GM10248 (cell line): ENCODE measurements at regions not wholly inside any gene's neighbourhood (a gene's known extent, or its start where the extent isn't known, plus 50 kb on each side); places are given as distances from the start of the nearest gene placed in this dataset.

Experiments
- CTCF ChIA-PET: fragments of 300-600 bp; sonication (Branson Sonifier 250); formaldehyde crosslinking; extraction: SDS; loops from one replicate; lab custom pipeline; 2021; ENCODE audit warnings: antibody characterized with exemption; lab: Yijun Ruan, JAX
- POLR2A ChIA-PET: fragments of 350-650 bp; sonication (Branson Sonifier 250); formaldehyde crosslinking; extraction: SDS; loops from one replicate; lab custom pipeline; 2020; ENCODE audit warnings: antibody characterized with exemption; lab: Yijun Ruan, JAX
- DNase-seq: peaks from one replicate; pipeline ENCODE4 v3.0.0; 2012; ENCODE audit errors: extremely low spot score
- CTCF ChIP-seq: IDR thresholded peaks from 2 replicates; pipeline ENCODE4 v1.5.1; 2012; ENCODE audit warnings: mild to moderate bottlenecking, low read depth; ENCODE audit errors: extremely low read depth, missing control alignments, control extremely low read depth

GRCh38 chr18:79599441-79599931 lies 80.1 kb upstream of the CTDP1 start:
- no peak for TF ChIP-seq CTCF
- POLR2A ChIA-PET, result no interaction called here
- DNase-seq, result no peak
- CTCF ChIA-PET, result no interaction called here

DNA sequence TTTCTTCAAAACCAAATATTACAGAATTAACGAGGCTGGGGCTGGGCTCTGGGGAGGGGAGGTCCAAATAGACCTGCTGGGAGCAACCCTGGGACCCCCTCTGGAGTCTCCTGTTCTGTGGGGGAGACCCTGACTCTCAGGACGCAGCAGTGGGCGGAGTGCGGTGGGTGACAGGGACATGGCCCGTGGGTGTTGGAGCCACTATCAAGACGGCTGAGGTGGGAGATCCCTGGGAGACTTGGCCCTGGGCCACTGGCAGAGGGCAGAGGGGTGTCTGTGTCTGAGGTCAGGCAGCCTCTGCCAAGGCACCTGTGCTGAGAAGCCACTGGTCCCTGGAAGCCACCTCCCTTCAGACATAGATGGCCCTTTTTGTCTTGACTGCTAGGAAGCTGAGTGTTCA lies 79.5 kb upstream of the CTDP1 start:
- ChIA-PET POLR2A (no interaction called here), CTCF (no interaction called here)
- TF ChIP-seq CTCF, result no peak
- DNase-seq, result no peak

- no peak for TF ChIP-seq CTCF
- POLR2A ChIA-PET, result no interaction called here
- no peak for DNase-seq
- CTCF ChIA-PET, result no interaction called here
These were observed 79.0 kb upstream of the CTDP1 start for GRCh38 chr18:79600596-79600995.

- no peak for DNase-seq
- TF ChIP-seq CTCF, result no peak
- ChIA-PET POLR2A (no interaction called here), CTCF (no interaction called here)
These were observed 78.4 kb upstream of the CTDP1 start for GRCh38 chr18:79601234-79601633.

DNA sequence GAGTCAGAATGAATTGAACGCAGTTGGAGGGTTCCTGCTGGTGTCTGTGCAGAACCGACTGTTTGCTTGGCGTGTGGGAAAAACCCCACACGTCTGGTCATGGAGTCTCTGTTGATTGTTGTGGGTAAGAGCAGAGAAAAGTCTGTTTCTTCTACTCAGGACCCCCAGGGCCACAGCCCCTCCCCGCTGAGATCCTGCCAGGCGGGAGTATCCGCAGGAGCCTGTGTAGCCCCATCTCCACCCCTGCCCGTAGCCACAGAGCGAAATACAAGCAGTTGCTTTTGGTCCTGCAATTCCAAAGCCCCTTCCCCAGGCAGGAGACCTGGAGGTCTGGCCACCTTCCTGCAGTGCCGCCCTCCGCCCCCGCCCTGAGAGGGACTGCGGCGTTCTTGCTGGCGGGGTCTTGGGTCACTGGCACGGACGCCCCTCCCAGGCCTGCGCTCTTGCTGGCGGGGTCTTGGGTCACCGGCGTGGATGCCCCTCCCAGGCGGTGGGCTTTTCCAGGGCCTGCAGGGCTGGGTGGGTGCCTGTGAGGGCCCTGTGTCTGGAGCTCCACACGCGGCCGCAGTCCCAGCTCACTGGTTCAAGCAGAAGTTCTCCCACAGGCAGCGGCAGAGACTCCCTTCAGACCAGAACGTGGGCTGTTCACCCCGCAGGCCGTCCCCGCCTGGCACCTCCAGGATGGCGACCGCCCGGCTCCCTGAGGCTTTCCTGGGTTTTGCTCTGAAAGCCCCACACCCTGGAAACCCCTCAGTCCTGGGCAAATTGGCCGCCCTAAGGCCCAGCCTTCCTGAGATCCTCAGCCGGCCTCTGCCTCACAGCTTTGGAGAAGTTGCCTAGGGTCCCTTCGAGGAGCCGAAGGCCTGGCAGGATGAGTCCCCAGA lies 76.0 kb upstream of the CTDP1 start:
- CTCF ChIA-PET, result interaction anchor here (1.8 kb wide), 1 partner anchor 10 kb away, joined by 5 read pairs; no protein-coding TSS in a partner anchor

More for the DNA sequence above, 76.0 kb upstream of the CTDP1 start:
- no peak for TF ChIP-seq CTCF
- POLR2A ChIA-PET, result no interaction called here
- no peak for DNase-seq
